ENCODE measurements at regions not wholly inside any gene's neighbourhood (a gene's known extent, or its start where the extent isn't known, plus 50 kb on each side); places are given as distances from the start of the nearest gene placed in this dataset.

DNA sequence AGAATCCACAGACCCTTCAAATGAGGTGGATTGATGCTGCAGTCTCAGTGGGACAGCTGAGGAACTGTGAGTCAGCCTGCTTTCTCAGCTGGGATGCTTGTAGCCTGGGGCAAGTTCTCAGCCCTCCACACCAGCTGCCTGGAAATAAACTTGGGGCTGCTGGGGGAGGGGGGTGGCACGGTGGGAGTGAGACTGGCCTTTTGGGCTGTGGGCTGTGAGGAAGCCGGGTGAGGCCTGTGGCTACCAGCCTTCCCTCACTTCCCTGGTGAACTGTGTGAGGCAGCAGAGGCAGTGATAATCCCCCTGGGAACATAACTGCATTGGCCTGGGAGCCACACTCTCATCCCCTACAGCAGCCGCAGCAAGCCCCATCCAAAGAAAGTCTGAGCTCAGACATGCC is 114.5 kb upstream of the GUCY1A1 start:
- DNase-seq (ENCODE audit: low spot score) = no peak

DNA sequence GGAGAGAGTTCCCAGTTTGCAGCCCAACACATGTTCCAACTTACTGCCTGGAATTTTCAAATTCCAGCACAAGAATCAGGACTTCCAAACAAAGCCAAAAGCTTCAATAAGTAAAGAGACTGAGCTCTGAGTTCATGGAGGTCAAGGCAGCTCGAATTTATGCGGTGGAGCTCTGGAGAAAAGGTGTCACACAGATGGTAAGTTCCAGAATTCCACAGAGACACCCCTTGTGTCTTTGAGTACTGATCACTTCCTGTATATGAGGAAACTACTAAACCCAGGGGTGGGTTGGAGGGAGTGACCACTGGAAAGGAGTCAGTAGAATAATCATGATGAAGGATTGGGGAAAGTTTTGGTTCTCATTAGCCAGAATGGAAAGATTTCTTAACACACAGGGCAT is 118.5 kb upstream of the GUCY1A1 start:
- no peak for DNase-seq (ENCODE audit: low spot score)

DNA sequence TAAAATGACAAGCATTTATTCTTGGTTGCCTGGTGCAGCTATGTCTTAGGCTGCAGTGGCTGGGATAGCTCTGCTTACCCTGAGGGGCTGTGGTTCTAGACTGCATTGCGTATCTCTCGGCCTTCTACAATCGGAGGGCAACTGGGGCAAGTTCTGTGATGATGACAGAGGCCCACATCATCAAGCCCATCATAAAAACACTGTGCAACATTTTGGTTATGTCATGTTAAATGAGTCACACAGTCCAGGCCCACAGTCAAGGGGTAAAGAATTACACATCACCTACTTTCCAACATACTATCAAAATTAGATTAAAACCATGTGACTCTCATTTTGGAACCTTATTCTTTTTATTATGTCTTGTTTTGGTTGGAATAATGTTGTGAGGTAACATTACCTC is 120.2 kb upstream of the GUCY1A1 start:
- DNase-seq (ENCODE audit: low spot score) = no peak

DNA sequence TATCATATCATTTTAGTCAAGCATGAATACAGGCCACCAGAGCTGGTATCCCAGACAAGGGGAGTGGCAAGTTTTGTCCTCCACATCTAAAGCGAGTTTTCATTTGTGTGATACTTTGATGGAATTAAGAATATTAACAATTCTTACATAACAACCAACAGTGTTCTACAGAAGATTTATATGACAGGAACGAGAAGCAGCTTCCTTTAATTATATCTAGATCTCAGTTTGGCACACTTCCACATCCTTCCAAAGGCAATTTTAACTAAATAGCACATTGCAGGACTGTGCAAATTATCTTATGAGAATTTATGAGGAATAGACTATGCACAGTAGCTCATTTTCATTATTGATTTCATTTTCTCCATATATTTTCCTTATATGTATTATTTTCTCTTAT is 121.2 kb upstream of the GUCY1A1 start:
- DNase-seq (ENCODE audit: low spot score) = no peak

DNA sequence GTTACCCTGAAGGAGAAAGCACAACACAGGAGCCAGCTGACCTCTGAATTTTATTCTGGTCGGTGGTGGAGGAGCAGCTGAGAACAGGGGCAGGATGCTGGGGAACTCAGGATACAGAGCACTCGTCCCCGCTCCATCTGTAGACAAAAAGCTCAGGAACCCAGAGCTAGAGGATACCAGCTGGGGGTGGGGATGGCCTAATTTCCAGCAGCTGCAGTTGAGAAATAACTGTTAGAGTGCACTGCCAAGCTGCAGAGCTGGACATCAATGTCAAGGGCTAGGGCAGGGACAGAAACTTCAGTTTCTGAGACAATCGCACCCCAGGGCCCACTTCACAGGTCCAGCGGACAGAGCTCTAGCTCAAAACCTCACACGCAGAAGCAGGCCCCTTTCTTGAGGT is 122.1 kb upstream of the GUCY1A1 start:
- DNase-seq (ENCODE audit: low spot score) = no peak

DNA sequence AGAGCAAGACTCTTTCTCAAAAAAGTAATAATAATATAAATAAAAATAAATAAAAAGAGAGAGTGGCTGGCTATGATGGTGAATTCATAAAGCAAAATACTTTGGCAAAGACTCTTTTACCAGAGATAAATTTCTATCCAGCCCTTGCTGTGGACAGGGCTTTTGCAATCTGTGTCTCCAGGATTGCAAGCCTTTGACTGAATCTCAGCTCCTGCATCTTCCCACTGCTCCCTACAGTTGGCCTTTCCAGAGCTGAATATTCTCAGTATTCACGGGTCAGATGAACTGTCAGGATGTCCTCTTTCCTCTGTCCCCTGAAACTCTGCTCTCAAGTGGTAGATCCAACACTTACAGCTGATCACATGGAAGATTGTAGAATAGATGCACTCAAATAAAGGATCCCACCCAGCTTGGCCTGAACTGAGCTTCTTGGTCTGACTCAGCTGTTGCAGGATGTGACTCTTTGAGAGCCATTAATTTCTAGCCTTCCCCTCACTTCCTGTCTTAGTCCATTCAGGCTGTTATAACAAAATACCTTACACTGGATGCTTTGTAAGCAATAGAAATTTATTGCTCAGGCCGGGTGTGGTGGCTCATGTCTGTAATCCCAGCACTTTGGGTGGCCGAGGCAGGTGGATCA is 123.4 kb upstream of the GUCY1A1 start:
- no peak for DNase-seq (ENCODE audit: low spot score)

DNA sequence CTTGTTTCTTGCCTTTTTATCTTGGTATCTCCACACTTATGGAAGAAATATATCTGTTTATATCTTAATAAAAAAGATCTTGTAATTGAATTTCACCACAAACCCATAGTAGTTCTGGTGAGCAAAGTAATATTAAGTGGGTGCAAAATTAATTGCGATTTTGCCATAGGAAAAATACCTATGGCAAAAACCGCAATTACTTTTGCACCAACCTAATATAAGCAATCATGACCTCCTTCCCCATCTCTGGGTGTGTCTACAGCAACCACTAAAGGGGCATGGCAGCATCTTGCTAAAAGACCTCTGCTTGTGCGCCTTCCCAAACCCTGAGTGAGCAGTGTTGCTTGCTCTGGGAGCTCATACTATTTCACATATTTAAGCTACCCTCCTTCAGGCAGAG is 124.2 kb upstream of the GUCY1A1 start:
- DNase-seq (ENCODE audit: low spot score) = no peak

DNA sequence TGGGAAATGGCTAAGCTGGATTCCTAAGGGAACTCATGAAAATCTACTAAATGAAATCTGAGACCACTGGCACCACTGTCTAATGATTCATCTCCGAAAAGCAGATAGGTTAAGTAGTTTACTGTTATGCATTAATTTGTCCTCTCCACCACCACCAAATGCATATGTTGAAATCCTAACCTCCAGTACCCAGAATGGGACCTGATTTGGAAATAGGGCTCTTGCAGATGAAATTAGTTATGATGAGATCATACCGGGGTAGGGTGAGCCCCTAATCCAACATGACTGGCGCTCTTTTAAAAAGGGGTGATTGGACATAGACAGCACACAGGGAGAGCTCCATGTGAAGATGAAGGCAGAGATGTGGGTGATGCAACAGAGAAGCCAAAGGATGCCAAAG is 124.9 kb upstream of the GUCY1A1 start:
- DNase-seq (ENCODE audit: low spot score) = no peak

DNA sequence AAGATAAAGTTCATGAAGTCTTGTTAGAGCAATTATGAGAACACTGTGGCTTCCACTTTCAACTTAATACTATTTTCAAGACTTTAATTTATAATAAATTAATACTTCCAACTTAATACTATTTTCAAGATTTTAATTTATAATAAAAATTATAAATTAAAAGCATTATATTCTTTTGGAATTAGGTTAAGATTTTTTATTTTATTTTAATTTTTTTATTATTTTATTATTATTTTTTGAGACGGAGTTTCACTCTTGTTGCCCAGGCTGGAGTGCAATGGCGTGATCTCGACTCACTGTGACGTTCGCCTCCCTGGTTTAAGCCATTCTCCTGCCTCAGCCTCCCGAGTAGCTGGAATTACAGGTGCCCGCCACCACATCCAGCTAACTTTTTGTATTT is 126.0 kb upstream of the GUCY1A1 start:
- no peak for DNase-seq (ENCODE audit: low spot score)

DNA sequence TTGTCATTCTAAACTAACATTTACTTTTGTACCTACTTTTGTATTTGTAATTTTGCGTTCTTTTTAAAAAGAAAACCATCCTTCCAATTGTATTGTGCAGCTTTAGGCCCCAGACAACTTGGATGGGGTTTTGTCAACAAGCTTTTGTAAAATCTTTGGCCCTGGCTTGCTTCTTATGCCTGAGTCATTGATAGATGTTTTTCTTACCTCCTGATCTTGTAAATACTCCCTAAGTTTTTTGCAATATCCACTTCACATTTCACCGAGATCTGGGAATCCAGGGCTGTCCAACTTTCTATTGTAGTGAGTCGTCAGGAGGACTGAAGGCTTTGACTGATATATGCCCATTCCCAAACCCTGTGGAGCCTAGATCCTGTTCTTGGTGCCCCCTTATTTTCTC is 126.9 kb upstream of the GUCY1A1 start:
- DNase-seq (ENCODE audit: low spot score) = no peak

DNA sequence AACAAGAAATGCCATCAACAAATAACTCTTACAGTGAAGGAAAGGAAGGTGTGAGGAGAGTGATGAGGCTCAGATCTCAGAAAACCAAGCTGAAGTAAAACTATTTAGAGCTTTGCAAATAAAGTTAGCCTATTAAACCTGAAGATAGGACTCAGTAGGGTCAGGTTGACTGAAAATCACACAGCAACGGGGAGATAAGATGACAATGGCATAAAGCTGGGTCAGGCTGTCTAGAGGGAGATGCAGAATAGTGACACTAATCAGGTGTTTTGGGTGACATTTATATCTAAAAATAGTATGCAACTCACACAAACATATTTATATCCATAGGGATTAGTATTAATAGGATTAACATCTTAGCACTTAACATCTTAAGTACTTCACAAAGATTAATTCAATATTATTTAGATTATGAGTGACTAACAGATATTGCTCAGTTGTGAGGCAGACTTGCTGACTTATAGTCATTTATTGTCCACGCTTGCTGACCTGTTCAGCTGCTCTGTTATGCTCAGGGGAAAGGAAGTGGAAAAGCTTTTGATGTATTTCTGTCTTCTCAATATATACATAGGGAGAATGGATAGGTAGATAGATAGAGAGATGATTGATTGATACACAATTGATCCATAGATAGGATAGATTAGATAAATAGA is 130.7 kb upstream of the GUCY1A1 start:
- DNase-seq (ENCODE audit: low spot score) = no peak

DNA sequence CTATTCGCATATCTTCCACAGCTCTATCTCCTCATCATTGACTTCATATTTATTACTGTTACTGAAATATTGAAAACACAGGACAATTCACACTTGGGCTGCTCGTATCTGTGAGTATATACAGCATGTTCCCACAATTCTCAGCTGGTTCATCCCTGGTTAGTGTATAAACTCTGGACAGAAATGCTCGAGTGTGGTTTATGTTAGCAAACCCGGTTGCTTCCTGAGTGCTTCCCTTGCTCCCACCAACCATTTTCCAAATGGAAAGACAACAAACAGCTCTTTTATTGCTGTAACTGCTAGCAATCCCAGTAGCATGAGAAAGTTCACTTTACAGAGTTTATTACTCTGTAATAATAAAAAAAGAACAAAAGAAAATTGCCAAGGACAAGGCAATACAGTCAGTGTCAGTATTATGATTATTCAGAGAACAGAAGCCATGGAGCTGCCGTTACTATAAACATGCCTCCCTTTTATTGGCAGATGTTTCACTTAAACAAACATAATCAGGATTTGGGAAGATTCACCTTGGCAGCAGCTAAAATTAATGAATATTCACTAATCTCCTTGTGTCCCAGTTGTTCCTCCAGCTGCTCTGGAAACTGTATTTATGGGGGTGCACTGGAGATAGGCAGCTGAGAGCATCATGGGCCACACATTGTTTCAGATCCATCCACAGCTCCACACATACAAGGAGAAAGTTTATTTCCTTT is 134.1 kb upstream of the GUCY1A1 start:
- no peak for DNase-seq (ENCODE audit: low spot score)

DNA sequence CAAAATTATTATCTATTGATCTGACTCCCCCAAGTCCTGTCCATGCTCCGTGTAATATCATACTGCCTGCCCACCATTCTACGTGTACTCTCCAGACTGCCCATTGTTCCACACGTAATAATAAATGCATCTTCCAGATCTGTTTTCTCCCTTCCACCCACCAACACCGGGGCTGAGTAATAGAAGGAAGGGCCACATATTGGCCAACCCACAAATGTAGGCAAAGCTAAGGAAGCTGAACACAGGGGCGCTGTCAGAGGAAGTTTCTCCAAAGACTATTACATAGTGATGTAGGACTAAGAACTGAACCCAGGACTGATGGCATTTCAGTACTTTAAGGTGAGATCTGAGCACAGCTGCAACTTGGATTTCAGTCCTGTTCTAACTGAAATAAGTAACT is 135.8 kb upstream of the GUCY1A1 start:
- no peak for DNase-seq (ENCODE audit: low spot score)

DNA sequence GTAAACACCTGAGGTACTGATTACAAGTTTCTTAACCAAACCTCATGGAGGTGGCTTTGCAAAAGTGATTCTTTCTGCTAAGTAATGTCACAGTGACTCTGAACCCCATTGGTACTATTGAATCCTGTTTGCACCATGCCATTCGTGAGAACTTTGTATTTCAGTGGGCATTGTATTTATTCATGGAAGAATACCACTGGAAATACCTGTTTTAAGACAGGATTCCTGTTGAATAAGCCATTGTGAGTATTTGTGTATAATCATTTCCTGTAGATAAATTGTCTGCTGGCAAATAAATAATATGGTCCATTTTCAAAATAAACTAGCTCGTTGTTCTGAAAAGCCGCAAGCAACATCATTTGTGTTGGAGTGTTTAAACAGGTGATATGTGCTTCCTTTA is 136.4 kb upstream of the GUCY1A1 start:
- no peak for DNase-seq (ENCODE audit: low spot score)

DNA sequence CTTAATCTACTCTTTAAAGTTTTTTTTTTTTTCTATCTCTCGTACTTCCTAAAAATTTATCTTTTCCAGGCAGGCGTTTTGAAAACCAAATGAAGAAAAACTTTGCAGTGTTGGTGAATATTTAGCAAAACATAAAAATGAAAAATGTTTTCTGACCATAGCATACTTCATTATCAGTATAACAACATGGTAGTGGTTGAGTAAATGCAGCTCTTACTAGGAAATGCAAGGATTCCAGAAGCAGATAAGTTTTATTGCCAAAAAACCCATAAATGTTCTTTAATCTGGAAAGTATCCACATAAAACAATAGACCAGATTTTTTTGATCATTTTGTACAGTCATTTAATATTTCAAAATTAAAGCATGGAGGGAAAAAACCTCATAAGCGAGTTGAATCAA is 136.9 kb upstream of the GUCY1A1 start:
- DNase-seq (ENCODE audit: low spot score) = no peak

DNA sequence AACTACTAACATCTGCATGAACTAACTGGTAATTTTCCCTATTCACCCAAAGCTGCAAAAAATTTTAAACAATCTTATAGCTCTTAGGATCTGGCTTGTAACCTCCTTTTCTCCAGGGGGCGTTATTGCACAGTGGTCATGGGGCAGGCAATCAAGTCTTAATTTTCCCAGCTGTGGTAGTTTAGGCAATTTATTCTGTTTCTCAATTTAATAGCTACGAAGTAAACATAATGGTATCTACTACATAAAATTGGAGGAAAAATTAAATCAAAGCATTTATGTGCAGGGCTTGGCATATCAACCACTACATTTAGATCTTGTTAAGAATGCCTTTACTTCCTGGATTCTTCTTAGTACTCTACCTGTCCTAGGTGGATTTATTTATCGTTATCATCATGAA is 137.4 kb upstream of the GUCY1A1 start:
- DNase-seq (ENCODE audit: low spot score) = no peak

DNA sequence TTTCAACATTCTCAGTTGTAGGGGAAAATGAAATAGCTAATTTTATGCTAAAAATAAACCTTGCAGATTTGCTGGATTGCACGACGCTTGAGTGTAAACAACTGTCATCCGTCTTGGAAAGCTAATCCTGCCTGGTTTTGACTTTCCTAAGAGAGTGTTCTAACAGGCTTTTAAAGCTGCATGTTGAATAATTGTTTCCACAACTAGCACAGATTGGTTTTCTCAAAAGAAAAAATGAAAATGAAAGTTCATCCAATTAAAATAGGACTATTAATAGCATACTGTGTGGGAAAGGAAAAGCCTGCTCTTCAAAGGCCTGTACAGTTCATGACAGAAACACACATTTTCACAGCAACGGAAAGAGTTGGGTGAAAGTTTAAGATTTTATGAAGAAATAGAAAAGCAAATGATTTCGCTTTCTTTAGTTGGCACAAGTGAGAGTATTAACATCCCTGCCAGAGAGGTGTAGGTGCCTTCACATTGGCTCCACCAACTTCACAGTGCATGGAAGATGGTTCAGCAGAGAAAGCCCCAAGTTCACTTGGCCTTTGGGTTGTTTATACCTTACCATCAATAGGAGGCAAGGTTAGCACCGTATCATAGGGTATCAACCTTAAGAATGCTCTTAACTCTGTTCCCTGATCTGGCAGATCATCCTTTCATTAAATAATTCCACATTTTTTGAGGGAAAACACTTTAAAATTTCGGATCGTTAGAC is 140.0 kb upstream of the GUCY1A1 start:
- no peak for DNase-seq (ENCODE audit: low spot score)

DNA sequence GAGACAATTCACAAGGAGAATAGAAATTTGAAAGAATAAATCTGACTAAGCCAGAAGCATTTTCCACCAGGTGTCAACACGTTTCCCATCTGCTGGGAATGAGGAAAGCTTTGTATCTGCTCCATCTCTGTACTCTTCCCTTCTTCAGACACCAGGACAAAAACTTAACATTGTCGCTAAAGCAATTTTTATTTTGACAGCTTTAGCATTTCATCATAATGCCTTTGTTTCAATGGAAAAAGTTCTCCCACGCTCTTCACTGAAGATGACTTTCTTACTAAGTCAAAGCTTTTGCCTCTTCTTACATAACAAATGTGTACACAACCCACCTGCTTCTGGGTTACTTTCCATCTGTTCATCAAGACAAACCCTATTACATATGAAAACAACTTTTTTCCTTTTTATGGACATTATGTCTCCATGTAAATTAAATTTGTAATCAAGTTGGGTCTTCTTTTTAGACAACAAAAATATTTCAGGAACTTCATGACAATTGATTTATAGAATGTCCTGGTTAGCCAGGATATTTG is 141.7 kb upstream of the GUCY1A1 start:
- no peak for DNase-seq (ENCODE audit: low spot score)

DNA sequence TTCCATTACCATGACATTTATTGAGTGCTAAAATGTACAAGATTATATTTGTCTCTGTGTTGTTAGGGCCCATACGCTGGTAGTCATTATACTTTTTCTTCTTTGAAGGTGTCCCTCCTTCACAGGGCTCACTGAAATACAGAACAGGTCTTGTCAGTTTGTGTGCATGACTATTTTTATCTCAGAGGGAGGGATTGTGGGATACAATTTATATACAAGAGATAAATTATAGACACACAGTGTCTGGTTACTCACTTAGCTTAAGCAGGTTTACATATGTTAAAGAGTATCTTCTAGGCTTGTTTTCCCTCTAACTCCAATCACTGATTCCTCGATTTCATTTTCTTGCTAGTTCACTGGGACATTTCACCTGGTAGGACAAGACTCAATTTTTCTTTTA is 143.3 kb upstream of the GUCY1A1 start:
- no peak for DNase-seq (ENCODE audit: low spot score)

DNA sequence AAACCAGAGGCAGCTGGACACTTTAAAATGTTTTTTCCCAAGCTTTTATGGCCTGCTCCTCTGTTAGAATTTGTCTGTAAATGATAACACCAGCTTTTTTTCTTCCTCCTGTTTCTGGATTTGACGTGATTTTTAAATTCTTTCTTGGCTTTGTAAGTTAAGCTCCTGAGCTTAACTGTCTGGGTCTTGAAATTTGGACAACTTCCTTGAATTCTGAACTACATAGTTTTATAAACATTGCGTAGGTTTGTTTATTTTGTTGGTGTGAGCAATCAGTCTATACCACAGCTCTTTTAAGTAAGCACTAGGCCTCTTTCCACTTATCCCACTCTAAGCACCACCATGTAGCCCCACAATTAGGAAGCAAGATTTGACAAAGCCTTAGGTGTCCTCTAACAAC is 144.4 kb upstream of the GUCY1A1 start:
- no peak for DNase-seq (ENCODE audit: low spot score)

DNA sequence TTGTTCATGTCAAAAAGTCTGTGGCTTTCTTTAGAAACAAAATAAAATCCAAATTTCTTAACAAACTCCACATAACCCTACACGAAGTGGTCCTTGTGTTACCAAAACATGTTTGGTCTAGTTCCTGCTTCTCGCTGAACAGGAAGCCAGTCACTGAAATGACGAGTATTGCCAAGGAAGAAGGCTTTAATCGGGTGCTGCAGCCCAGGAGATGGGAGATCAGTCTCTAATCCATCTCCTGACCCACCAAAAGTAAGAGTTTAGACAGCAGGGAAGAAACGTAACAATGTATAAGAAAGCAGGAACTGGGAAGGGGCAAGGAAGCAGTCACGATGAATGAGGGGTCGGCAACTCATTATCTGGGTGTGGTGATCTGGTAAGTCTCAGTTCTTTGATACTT is 144.6 kb upstream of the MAP9 start:
- DNase-seq (ENCODE audit: low spot score) = no peak

DNA sequence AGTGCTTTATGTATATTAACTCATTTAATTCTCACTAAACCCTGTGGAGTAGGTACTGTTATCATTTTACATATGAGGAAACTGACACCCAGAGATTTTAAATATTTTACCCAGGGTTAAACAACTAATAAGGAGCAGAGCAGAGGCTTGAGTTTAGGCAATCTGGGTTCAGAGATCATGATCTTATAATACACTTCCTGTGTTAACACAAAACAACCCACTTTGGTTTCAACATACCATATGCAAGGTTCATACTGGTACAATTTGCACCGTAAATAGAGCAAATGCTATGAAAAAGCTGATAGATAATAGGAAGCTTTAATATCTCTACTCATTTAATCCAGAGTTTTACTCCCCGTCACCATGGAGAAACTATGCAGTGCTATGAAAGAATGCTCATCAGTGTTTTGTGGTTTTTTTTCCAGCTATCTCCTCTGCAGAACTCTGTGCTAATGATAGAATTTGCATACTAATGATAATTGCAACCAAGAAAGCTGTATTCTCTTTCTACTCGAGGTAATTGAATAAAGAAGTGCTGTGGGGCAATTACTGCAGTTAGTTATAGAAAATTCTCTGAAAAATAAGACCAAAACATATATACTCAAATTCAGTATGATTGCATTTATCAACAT is 138.8 kb upstream of the MAP9 start:
- DNase-seq (ENCODE audit: low spot score) = no peak
